HS-5 (cell line): ENCODE measurements at regions not wholly inside any gene's neighbourhood (a gene's known extent, or its start where the extent isn't known, plus 50 kb on each side); places are given as distances from the start of the nearest gene placed in this dataset.
"Not testable (repeated sequence)": the region's sequence is repeated elsewhere in the genome, so short reads cannot be mapped to it uniquely, and the experiment has no call there.

Experiments
- DNase-seq: peaks from one replicate; pipeline ENCODE4 v3.0.0-alpha.2; 2012; ENCODE audit warnings: low read depth

GRCh38 chr16:77066896-77067496 lies 124.0 kb upstream of the MON1B start:
- DNase-seq: no peak

GRCh38 chr16:77067900-77068299 lies 123.1 kb upstream of the MON1B start:
- DNase-seq: no peak

GRCh38 chr16:77068402-77068801 lies 122.6 kb upstream of the MON1B start:
- no peak for DNase-seq

- no peak for DNase-seq
These were observed 121.1 kb upstream of the MON1B start for GRCh38 chr16:77069929-77070328.

GRCh38 chr16:77070683-77071082 lies 120.3 kb upstream of the MON1B start:
- no peak for DNase-seq

- no peak for DNase-seq
These were observed 114.2 kb upstream of the MON1B start for GRCh38 chr16:77076839-77077238.

- DNase-seq: no peak
These were observed 113.6 kb upstream of the MON1B start for GRCh38 chr16:77077256-77077922.

- no peak for DNase-seq
These were observed 105.0 kb upstream of the MON1B start for GRCh38 chr16:77085981-77086380.

GRCh38 chr16:77090062-77090461 lies 100.9 kb upstream of the MON1B start:
- DNase-seq: no peak

GRCh38 chr16:77093309-77093708 lies 97.7 kb upstream of the MON1B start:
- no peak for DNase-seq

- DNase-seq: no peak
These were observed 97.0 kb upstream of the MON1B start for GRCh38 chr16:77093999-77094398.

GRCh38 chr16:77111056-77111565 lies 79.9 kb upstream of the MON1B start:
- no peak for DNase-seq

GRCh38 chr16:77112746-77113145 lies 78.2 kb upstream of the MON1B start:
- DNase-seq: no peak

- DNase-seq: no peak
These were observed 77.2 kb upstream of the MON1B start for GRCh38 chr16:77113835-77114234.

GRCh38 chr16:77114361-77114760 lies 76.6 kb upstream of the MON1B start:
- not testable (repeated sequence) for DNase-seq

- no peak for DNase-seq
These were observed 74.1 kb upstream of the MON1B start for GRCh38 chr16:77116856-77117255.

- no peak for DNase-seq
These were observed 73.3 kb upstream of the MON1B start for GRCh38 chr16:77117707-77118106.

GRCh38 chr16:77131398-77131797 lies 59.6 kb upstream of the MON1B start:
- no peak for DNase-seq

- no peak for DNase-seq
These were observed 58.9 kb upstream of the MON1B start for GRCh38 chr16:77132051-77132618.

GRCh38 chr16:77133706-77134105 lies 57.3 kb upstream of the MON1B start:
- DNase-seq: no peak

GRCh38 chr16:77137045-77137444 lies 53.9 kb upstream of the MON1B start:
- no peak for DNase-seq
